ENCODE measurements at regions not wholly inside any gene's neighbourhood (a gene's known extent, or its start where the extent isn't known, plus 50 kb on each side); places are given as distances from the start of the nearest gene placed in this dataset.

DNA sequence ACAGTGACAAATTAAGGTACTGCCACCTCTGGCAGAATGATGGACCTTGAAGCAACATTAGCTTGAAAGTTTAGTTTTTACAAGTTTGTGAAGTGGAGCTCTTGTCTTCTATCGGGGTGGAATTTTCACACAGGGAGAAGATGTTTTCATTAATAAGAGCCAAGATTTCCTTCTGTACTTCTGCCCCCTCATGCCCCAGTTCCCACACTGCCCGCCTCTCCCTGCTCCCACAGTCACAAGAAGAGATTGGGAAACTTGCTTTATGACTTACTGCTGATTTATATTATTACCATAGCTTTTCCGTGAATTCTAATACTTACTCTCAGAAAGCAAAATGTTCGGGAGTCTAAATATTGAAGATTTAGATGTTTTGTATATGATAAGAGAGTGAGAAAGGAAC, 539.8 kb upstream of the ARX start:
- TF ChIP-seq CREB1 (CRISPR knock-in tag; IDR thresholded peaks at IDR 0.05) (no peak), RELA (CRISPR knock-in tag; IDR thresholded peaks at IDR 0.05; ENCODE audit: borderline replicate concordance) (no peak), CBFB (CRISPR knock-in tag; IDR thresholded peaks at IDR 0.05; ENCODE audit: low read depth) (no peak)
